Lower leg skin (tissue), 4 donors: ENCODE measurements at regions not wholly inside any gene's neighbourhood (a gene's known extent, or its start where the extent isn't known, plus 50 kb on each side); places are given as distances from the start of the nearest gene placed in this dataset.

Source experiments
- DNase-seq, 2 donors: peaks; one replicate each; pipeline ENCODE4 v3.0.0-alpha.2; 2019; ENCODE audit warnings: low spot score in 2 of 2
- H3K4me3 ChIP-seq: fragments of 200-600 bp; sonication (generic); 2 replicates; pipeline ENCODE4 v1.5.1; 2017; ENCODE audit warnings: mild to moderate bottlenecking, low read depth; ENCODE audit not compliant: poor library complexity, severe bottlenecking
- CTCF ChIP-seq, 3 donors: fragments of 450-650 bp; IDR thresholded peaks; one replicate each; pipeline ENCODE4 v1.5.1; 2016; ENCODE audit warnings: antibody characterized with exemption in 3 of 3, mild to moderate bottlenecking in 3 of 3, moderate library complexity in 2 of 3
- POLR2A ChIP-seq, 2 donors: fragments of 450-650 bp; IDR thresholded peaks; one replicate each; pipeline ENCODE4 v1.6.1; 2016 to 2017; ENCODE audit warnings: antibody characterized with exemption in 2 of 2, mild to moderate bottlenecking in 1 of 2, moderate library complexity in 1 of 2
- WGBS, 2 donors: methylation state at CpG; one replicate each; pipeline ENCODE4 v1.1.5; 2018; 5-methylcytosine and 5-hydroxymethylcytosine counted together
- intact Hi-C: fragments of 100-400 bp; cut with DNase I; formaldehyde crosslinking; loops from one replicate; pipeline ENCODE4 v1.15.0; 2023; ENCODE audit warnings: low total_unique reads

- 78 to 86% methylated on average over 4 of the region's 4 CpGs for WGBS, 2 donors
- no peak overlapping the region for H3K4me3 ChIP-seq
- no peak for DNase-seq
- intact Hi-C loops = no loop called here
- no peak for TF ChIP-seq CTCF (IDR thresholded peaks at IDR 0.05)
- TF ChIP-seq POLR2A (IDR thresholded peaks at IDR 0.05) = no peak
These were observed 326.7 kb upstream of the RGS18 start for GRCh38 chr1:191831572-191831971.

DNA sequence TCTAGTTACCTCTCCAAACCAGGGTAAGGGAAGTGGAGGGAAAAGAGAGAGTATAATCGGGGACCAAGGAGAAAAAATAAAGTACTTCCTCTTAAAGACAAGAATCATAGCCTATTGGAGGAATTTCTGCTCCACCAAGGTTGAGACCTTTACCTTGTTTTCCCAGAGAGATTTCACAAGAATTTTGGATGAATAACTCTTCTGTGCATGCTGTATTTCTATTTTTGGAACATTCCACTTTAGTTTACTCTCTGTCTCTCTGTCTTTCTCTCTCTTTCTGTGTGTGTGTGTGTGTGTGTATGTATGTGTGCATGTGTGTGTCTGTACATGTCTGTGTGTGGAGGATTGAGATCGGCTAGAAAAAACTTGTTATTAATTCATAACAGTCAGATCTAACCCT is 318.4 kb upstream of the RGS18 start:
- intact Hi-C loops = no loop called here
- TF ChIP-seq CTCF (IDR thresholded peaks at IDR 0.05) (no peak), POLR2A (IDR thresholded peaks at IDR 0.05) (no peak)
- no peak for DNase-seq
- WGBS, 2 donors = 71 to 75% methylated on average over 2 of the region's 2 CpGs
- no peak overlapping the region for H3K4me3 ChIP-seq

GRCh38 chr1:191851799-191852595 is 306.3 kb upstream of the RGS18 start:
- no peak overlapping the region for H3K4me3 ChIP-seq
- DNase-seq = no peak
- no peak for TF ChIP-seq CTCF (IDR thresholded peaks at IDR 0.05)
- TF ChIP-seq POLR2A (IDR thresholded peaks at IDR 0.05) = no peak
- intact Hi-C loops = no loop called here
- 84 to 91% methylated on average over 1 of the region's 1 CpG for WGBS, 2 donors

GRCh38 chr1:191852907-191853306 is 305.4 kb upstream of the RGS18 start:
- 94 to 97% methylated on average over 1 of the region's 1 CpG for WGBS, 2 donors
- TF ChIP-seq CTCF (IDR thresholded peaks at IDR 0.05) (no peak), POLR2A (IDR thresholded peaks at IDR 0.05) (no peak)
- intact Hi-C loops = no loop called here

DNA sequence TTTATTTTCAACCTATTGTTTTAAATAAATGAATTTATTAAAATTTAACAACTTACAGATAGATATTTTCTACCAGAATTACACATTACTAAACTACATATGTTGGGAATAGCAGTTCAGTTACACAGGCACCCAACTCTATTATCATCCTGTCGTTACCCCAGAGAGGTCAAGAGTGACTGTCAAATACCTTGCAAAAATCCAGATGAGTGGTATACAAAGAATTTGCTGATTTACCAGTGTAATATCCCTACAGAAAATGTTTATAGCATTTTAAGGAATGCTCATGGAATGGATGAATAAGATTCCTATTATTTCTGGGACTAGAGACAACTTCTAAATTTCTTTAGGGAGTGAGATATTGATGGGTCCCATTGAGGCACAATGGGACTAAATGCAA is 300.7 kb upstream of the RGS18 start:
- TF ChIP-seq POLR2A (IDR thresholded peaks at IDR 0.05) (no peak), CTCF (IDR thresholded peaks at IDR 0.05) (no peak)
- WGBS, 2 donors = 50 to 86% methylated on average over 1 of the region's 1 CpG
- DNase-seq = no peak
- intact Hi-C loops = no loop called here
- no peak overlapping the region for H3K4me3 ChIP-seq

More at GRCh38 chr1:191852907-191853306, 305.4 kb upstream of the RGS18 start:
- no peak for DNase-seq
- no peak overlapping the region for H3K4me3 ChIP-seq

- 76% methylated on average over 6 of the region's 6 CpGs for WGBS, 2 donors
- H3K4me3 ChIP-seq = no peak overlapping the region
These were observed 292.8 kb upstream of the RGS18 start for GRCh38 chr1:191865479-191865878.

More at GRCh38 chr1:191865479-191865878, 292.8 kb upstream of the RGS18 start:
- intact Hi-C loops = no loop called here
- TF ChIP-seq POLR2A (IDR thresholded peaks at IDR 0.05) = no peak
- no peak for TF ChIP-seq CTCF (IDR thresholded peaks at IDR 0.05)
- no peak for DNase-seq
